ENCODE measurements at regions not wholly inside any gene's neighbourhood (a gene's known extent, or its start where the extent isn't known, plus 50 kb on each side); places are given as distances from the start of the nearest gene placed in this dataset.
A peak's percentile ranks its signal among the peaks of the same experiment; 100 is the strongest.

DNA sequence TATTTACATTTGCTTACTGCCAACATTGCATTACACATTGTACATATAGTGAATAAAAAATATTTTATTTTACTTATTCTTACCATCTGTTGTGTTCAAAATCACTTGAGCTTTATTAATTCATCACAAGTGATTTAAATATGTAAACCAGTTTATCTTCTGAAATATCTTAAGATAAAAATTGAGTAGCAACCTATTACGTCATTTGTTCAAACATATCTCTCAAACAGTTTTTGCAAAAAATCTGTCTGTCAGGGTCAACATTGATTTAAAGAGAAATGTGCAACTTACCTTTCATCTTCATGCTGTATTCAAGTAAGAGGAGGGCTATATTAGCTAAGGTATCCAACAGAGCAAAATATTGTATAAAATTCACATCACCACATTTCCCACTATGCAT is 610.1 kb downstream of the PCDH19 start:
- no peak overlapping the region for H3K27ac ChIP-seq (ENCODE audit: low read length)
- H2AFZ ChIP-seq (ENCODE audit: low read depth, low read length): no peak overlapping the region
- no peak for TF ChIP-seq EZH2phosphoT487 (IDR thresholded peaks at IDR 0.05; ENCODE audit: low read depth)
- TF ChIP-seq, protein P1, sequence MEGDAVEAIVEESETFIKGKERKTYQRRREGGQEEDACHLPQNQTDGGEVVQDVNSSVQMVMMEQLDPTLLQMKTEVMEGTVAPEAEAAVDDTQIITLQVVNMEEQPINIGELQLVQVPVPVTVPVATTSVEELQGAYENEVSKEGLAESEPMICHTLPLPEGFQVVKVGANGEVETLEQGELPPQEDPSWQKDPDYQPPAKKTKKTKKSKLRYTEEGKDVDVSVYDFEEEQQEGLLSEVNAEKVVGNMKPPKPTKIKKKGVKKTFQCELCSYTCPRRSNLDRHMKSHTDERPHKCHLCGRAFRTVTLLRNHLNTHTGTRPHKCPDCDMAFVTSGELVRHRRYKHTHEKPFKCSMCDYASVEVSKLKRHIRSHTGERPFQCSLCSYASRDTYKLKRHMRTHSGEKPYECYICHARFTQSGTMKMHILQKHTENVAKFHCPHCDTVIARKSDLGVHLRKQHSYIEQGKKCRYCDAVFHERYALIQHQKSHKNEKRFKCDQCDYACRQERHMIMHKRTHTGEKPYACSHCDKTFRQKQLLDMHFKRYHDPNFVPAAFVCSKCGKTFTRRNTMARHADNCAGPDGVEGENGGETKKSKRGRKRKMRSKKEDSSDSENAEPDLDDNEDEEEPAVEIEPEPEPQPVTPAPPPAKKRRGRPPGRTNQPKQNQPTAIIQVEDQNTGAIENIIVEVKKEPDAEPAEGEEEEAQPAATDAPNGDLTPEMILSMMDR (IDR thresholded peaks at IDR 0.05; ENCODE audit: low read depth, low read length): no peak

DNA sequence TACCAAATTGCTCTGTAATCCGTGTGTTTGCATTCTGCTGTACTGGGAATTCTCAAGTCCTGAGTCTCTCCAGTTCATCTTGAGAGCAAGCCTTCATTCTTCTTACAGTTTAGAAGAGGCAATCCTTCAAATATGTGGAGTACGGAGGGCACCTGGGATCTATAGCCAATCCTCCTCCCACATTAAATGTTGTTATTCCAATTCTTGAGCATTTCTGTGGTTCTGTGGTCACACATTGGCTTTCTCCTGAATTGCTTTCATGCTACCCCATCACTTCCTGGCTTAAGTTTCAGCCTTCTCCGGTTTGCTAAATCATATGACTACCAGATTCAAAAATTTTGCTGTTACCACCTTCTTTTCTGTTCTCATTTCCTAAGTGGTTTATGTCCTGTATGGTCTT is 611.1 kb downstream of the PCDH19 start:
- Histone ChIP-seq H3K9ac (ENCODE audit: low read length) (no peak overlapping the region), H3K9me3 (ENCODE audit: insufficient read depth, low read length) (no peaks in the 10 kb centered on the region), H3K27me3 (ENCODE audit: low read depth, low read length) (no peaks in the 10 kb centered on the region), H3K4me2 (ENCODE audit: low read length) (no peak overlapping the region), H2AFZ (ENCODE audit: low read depth, low read length) (no peak overlapping the region), H3K79me2 (ENCODE audit: low read length) (no peaks in the 10 kb centered on the region), H3K36me3 (replicated peaks; ENCODE audit: low read depth, low read length) (no peaks in the 10 kb centered on the region), H4K20me1 (ENCODE audit: insufficient read depth, low read length) (no peaks in the 10 kb centered on the region), H3K4me1 (ENCODE audit: low read length) (no peaks in the 10 kb centered on the region), H3K4me3 (ENCODE audit: low read length) (no peak overlapping the region), H3K27ac (ENCODE audit: low read length) (no peak overlapping the region)
- no peak for TF ChIP-seq EZH2phosphoT487 (IDR thresholded peaks at IDR 0.05; ENCODE audit: low read depth)
- TF ChIP-seq, protein P1 (IDR thresholded peaks at IDR 0.05; ENCODE audit: low read depth, low read length): no peak

More for the DNA sequence above, 610.1 kb downstream of the PCDH19 start:
- Histone ChIP-seq H3K36me3 (replicated peaks; ENCODE audit: low read depth, low read length) (no peaks in the 10 kb centered on the region), H3K79me2 (ENCODE audit: low read length) (no peaks in the 10 kb centered on the region), H4K20me1 (ENCODE audit: insufficient read depth, low read length) (no peaks in the 10 kb centered on the region), H3K27me3 (ENCODE audit: low read depth, low read length) (no peaks in the 10 kb centered on the region), H3K4me3 (ENCODE audit: low read length) (no peak overlapping the region), H3K4me1 (ENCODE audit: low read length) (no peaks in the 10 kb centered on the region), H3K9me3 (ENCODE audit: insufficient read depth, low read length) (no peaks in the 10 kb centered on the region), H3K4me2 (ENCODE audit: low read length) (no peak overlapping the region), H3K9ac (ENCODE audit: low read length) (no peak overlapping the region)

DNA sequence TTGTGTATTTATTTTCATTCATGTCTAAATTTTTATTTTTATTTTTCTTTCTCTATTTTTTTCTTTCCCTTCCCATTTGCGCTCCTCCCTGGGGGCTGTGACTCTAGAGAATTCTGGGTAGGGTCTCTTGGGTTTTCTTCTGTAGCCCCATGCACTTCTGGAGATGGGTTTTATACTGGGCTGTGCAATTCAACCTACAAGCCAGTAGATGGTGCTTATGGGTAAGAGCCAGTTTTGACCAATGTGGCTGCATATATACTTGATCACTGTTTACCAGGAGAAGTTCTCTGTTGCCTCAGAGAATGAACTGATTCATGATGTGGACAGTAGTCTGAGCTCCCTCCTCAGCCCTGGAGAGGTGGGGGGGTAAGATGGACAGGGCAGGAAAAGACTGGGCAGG is 614.6 kb downstream of the PCDH19 start:
- TF ChIP-seq EZH2phosphoT487 (IDR thresholded peaks at IDR 0.05; ENCODE audit: low read depth): no peak
- TF ChIP-seq, protein P1 (IDR thresholded peaks at IDR 0.05; ENCODE audit: low read depth, low read length): peak; percentile 49
- Histone ChIP-seq H2AFZ (ENCODE audit: low read depth, low read length) (no peak overlapping the region), H3K36me3 (replicated peaks; ENCODE audit: low read depth, low read length) (no peaks in the 10 kb centered on the region), H3K9ac (ENCODE audit: low read length) (no peak overlapping the region), H4K20me1 (ENCODE audit: insufficient read depth, low read length) (no peaks in the 10 kb centered on the region), H3K4me2 (ENCODE audit: low read length) (no peak overlapping the region), H3K27ac (ENCODE audit: low read length) (no peak overlapping the region), H3K9me3 (ENCODE audit: insufficient read depth, low read length) (no peaks in the 10 kb centered on the region), H3K27me3 (ENCODE audit: low read depth, low read length) (no peaks in the 10 kb centered on the region), H3K4me3 (ENCODE audit: low read length) (no peak overlapping the region), H3K4me1 (ENCODE audit: low read length) (no peaks in the 10 kb centered on the region), H3K79me2 (ENCODE audit: low read length) (no peaks in the 10 kb centered on the region)

DNA sequence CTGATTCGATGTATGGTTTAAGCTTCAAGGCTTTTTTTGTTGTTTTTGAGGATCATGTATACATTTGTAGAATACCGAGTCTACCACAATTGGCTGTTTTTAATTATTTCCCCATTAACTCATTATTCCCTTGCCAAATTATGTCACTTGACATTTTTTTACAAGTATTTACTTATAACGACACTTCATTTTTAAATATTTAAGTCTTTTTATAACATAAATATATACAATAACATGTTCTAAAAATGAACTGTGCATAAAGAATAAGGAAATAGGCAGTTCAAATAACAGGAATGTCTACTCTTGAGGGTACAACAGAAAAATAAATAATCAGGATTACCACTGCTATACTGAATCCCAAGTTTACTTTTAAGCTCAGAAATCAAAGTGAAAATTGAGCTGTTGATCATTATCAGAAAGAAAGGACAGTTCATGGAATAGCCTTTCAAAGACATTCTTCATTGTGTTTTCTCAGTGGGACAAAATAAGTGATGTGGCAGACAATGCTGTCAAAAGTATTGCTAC is 627.5 kb downstream of the PCDH19 start:
- TF ChIP-seq, protein P1 (IDR thresholded peaks at IDR 0.05; ENCODE audit: low read depth, low read length): no peak
- no peak for TF ChIP-seq EZH2phosphoT487 (IDR thresholded peaks at IDR 0.05; ENCODE audit: low read depth)
- H3K36me3 ChIP-seq (replicated peaks; ENCODE audit: low read depth, low read length): no peaks in the 10 kb centered on the region
- no peaks in the 10 kb centered on the region for H4K20me1 ChIP-seq (ENCODE audit: insufficient read depth, low read length)
- H2AFZ ChIP-seq (ENCODE audit: low read depth, low read length): no peak overlapping the region
- H3K9me3 ChIP-seq (ENCODE audit: insufficient read depth, low read length): no peaks in the 10 kb centered on the region
- H3K27me3 ChIP-seq (ENCODE audit: low read depth, low read length): no peaks in the 10 kb centered on the region
- no peaks in the 10 kb centered on the region for H3K4me1 ChIP-seq (ENCODE audit: low read length)
- H3K79me2 ChIP-seq (ENCODE audit: low read length): no peaks in the 10 kb centered on the region
- H3K4me2 ChIP-seq (ENCODE audit: low read length): no peak overlapping the region
- no peak overlapping the region for H3K4me3 ChIP-seq (ENCODE audit: low read length)
- no peak overlapping the region for H3K27ac ChIP-seq (ENCODE audit: low read length)
- H3K9ac ChIP-seq (ENCODE audit: low read length): no peak overlapping the region

All from OCI-LY3 (cell line).